HL-60 (cell line): ENCODE measurements at regions not wholly inside any gene's neighbourhood (a gene's known extent, or its start where the extent isn't known, plus 50 kb on each side); places are given as distances from the start of the nearest gene placed in this dataset.

Experiments
- CTCF ChIP-seq: IDR thresholded peaks from one replicate; pipeline ENCODE4 v1.5.1; 2011; ENCODE audit warnings: low read length, control low read depth, inconsistent platforms; ENCODE audit not compliant: insufficient read depth
- GABPA ChIP-seq: IDR thresholded peaks from 2 replicates; pipeline ENCODE4 v1.6.1; 2012; ENCODE audit warnings: low read depth
- REST ChIP-seq: IDR thresholded peaks from 2 replicates; pipeline ENCODE4 v1.6.1; 2012; ENCODE audit warnings: low read depth; ENCODE audit not compliant: insufficient replicate concordance

GRCh38 chr6:93654548-93654947 is 235.2 kb upstream of the EPHA7 start:
- TF ChIP-seq CTCF (no peak), REST (no peak), GABPA (no peak)
